Gastrocnemius medialis (tissue), 4 donors: ENCODE measurements at regions not wholly inside any gene's neighbourhood (a gene's known extent, or its start where the extent isn't known, plus 50 kb on each side); places are given as distances from the start of the nearest gene placed in this dataset.
A peak's percentile ranks its signal among the peaks of the same experiment; 100 is the strongest.

Experiments used
- ATAC-seq, 2 donors: fragments of 150-250 bp; one replicate each; pipeline ENCODE4 v1.9.1; 2016
- DNase-seq, 2 donors: peaks; one replicate each; pipeline ENCODE4 v3.0.0-alpha.2; 2019
- H3K27ac ChIP-seq, 4 donors: fragments of 200-600 bp; sonication (generic); 1 replicate in 1 of 4; 2 replicates in 3 of 4; pipeline ENCODE4 v1.5.1; 2016 to 2018; ENCODE audit warnings: mild to moderate bottlenecking in 2 of 4, moderate library complexity in 1 of 4
- H3K27me3 ChIP-seq, 3 donors: fragments of 200-600 bp; sonication (generic) in 2 of 3; 1 replicate in 1 of 3; 2 replicates in 2 of 3; pipeline versions ENCODE4 v1.5.1 to v1.6.0; 2016 to 2019; ENCODE audit warnings: mild to moderate bottlenecking in 1 of 3, moderate library complexity in 1 of 3
- H3K36me3 ChIP-seq, 2 donors: fragments of 200-600 bp; sonication (generic) in 1 of 2; one replicate each; pipeline ENCODE4 v1.5.1; 2017 to 2018
- H3K4me1 ChIP-seq, 2 donors: fragments of 200-600 bp; sonication (generic) in 1 of 2; one replicate each; pipeline ENCODE4 v1.5.1; 2016 to 2017; ENCODE audit warnings: mild to moderate bottlenecking in 2 of 2
- H3K4me3 ChIP-seq, 4 donors: fragments of 200-600 bp; sonication (generic) in 3 of 4; 1 replicate in 1 of 4; 2 replicates in 3 of 4; pipeline ENCODE4 v1.5.1; 2016 to 2019; ENCODE audit warnings: mild to moderate bottlenecking in 2 of 4
- H3K9me3 ChIP-seq, 3 donors: fragments of 200-600 bp; sonication (generic) in 2 of 3; 1 replicate in 1 of 3; 2 replicates in 2 of 3; pipeline ENCODE4 v1.5.1; 2016 to 2019
- CTCF ChIP-seq, 5 experiments: fragments of 450-650 bp in 3 of 5; fragments of 200-600 bp in 2 of 5; sonication (generic) in 2 of 5; IDR thresholded peaks in 4 of 5; conservative IDR thresholded peaks in 1 of 5; 1 replicate in 4 of 5; 2 replicates in 1 of 5; pipeline ENCODE4 v1.5.1; 2016 to 2019; ENCODE audit warnings: antibody characterized with exemption in 5 of 5, mild to moderate bottlenecking in 3 of 5, moderate library complexity in 3 of 5
- POLR2A ChIP-seq, 2 donors: fragments of 450-650 bp; IDR thresholded peaks; one replicate each; pipeline ENCODE4 v1.6.1; 2017; ENCODE audit warnings: antibody characterized with exemption in 2 of 2, mild to moderate bottlenecking in 2 of 2, moderate library complexity in 2 of 2
- in situ Hi-C, 4 donors: fragments of 200-750 bp; cut with MboI; loops; one replicate each; pipeline versions ENCODE4 v1.15.0 to v1.8.0; 2017; ENCODE audit warnings: low sequenced_read_pairs in 4 of 4
- intact Hi-C: fragments of 100-400 bp; cut with DNase I; formaldehyde crosslinking; loops from one replicate; pipeline ENCODE4 v1.15.1; 2023; ENCODE audit warnings: low total_unique reads

- no peaks in the 10 kb centered on the region for H3K9me3 ChIP-seq
- H3K4me3 ChIP-seq, result no peak overlapping the region
- H3K4me1 ChIP-seq, result no peaks in the 10 kb centered on the region
- peak overlapping the region in 3 of 4 donors; percentile 2 to 42 (median 18) for H3K27ac ChIP-seq
- in situ Hi-C loops, result no loop called here
- no peaks in the 10 kb centered on the region for H3K36me3 ChIP-seq
- DNase-seq (no peak), ATAC-seq (no peak)
- intact Hi-C loops, result no loop called here
- no peaks in the 10 kb centered on the region for H3K27me3 ChIP-seq
- TF ChIP-seq POLR2A (IDR thresholded peaks at IDR 0.05), result no peak
- no peak for TF ChIP-seq CTCF (IDR thresholded peaks at IDR 0.05 in 4 of 5, conservative IDR thresholded peaks at IDR 0.05 in 1 of 5)
These were observed 382.6 kb upstream of the JAG1 start for GRCh38 chr20:11056414-11056813.

GRCh38 chr20:11057624-11058023 lies 383.8 kb upstream of the JAG1 start:
- no peak overlapping the region for H3K4me3 ChIP-seq
- in situ Hi-C loops, result no loop called here
- TF ChIP-seq POLR2A (IDR thresholded peaks at IDR 0.05), result no peak
- no peak for TF ChIP-seq CTCF (IDR thresholded peaks at IDR 0.05 in 4 of 5, conservative IDR thresholded peaks at IDR 0.05 in 1 of 5)
- H3K4me1 ChIP-seq, result no peaks in the 10 kb centered on the region
- ATAC-seq (peak; percentile 60 to 77), DNase-seq (no peak)
- no peaks in the 10 kb centered on the region for H3K27me3 ChIP-seq
- peak overlapping the region; percentile 11 to 48 (median 40) for H3K27ac ChIP-seq
- H3K36me3 ChIP-seq, result no peaks in the 10 kb centered on the region
- intact Hi-C loops, result no loop called here
- H3K9me3 ChIP-seq, result no peaks in the 10 kb centered on the region

DNA sequence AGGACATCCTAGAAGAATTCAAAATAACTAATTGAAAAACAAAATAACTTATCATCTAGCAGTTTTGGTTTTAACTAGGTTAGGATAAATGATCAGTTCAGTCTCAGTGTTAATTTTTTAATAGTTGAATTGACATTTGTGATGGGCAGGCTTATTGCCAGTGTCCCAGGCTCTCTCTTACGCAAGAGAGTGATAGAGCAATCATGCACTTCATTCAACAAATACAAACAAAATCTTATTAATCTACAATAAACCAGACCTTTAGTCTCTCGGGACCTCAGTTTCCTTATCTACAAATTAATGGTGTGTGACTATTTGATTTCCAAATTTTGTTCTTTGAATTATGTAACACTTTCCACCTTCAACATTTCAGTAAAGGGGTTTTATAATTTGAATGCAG lies 385.9 kb upstream of the JAG1 start:
- H3K4me1 ChIP-seq, result peaks cover under 1 to 4% of the 10 kb centered on the region in 2 donors
- no peaks in the 10 kb centered on the region for H3K36me3 ChIP-seq
- TF ChIP-seq POLR2A (IDR thresholded peaks at IDR 0.05) (no peak), CTCF (IDR thresholded peaks at IDR 0.05 in 4 of 5, conservative IDR thresholded peaks at IDR 0.05 in 1 of 5) (no peak)
- no peaks in the 10 kb centered on the region for H3K9me3 ChIP-seq
- in situ Hi-C loops (no loop called here), intact Hi-C loops (no loop called here)
- DNase-seq, result no peak
- no peak overlapping the region for H3K27ac ChIP-seq
- no peaks in the 10 kb centered on the region for H3K27me3 ChIP-seq
- H3K4me3 ChIP-seq, result no peak overlapping the region
- no peak for ATAC-seq

DNA sequence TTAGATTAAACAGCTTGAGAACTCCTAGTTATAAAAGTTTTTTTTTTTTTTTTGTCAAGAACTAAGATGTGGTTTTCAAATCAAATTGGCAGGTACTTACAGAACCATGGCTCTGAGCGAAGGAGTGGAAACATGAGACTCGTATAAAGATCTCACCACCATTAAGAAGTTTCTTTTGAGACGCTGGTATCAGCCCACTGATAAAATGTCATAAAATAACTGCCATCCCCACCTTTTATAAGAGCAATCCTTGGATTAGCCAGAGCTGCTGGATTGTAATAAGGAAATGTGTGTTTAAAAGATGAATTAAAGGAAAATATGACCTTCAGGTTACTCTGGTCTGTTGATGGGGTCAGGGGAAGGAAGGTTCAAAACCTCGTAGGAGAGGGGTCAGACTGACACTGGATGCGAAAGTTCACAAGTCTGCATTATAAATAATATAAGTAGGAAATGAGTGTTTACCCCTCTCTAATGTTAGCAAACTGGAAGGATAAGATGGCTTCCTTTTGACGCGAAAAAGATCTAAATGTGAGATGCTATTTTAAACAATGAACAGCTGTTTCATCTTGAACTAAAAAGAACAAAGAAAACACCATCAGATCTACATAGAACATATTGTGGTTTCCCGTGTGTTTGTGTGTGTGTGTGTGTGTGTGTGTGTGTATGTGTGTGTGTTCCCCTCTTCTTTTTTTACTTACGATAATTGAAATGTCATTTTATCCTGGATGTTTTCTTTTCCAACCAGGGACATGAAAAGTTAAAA lies 386.8 kb upstream of the JAG1 start:
- Histone ChIP-seq H3K9me3 (no peaks in the 10 kb centered on the region), H3K4me1 (peaks cover 10 to 12% of the 10 kb centered on the region in 2 donors), H3K36me3 (no peaks in the 10 kb centered on the region), H3K27ac (no peak overlapping the region), H3K27me3 (no peaks in the 10 kb centered on the region), H3K4me3 (no peak overlapping the region)
- in situ Hi-C loops, result no loop called here
- no peak for DNase-seq
- intact Hi-C loops, result no loop called here
- no peak for ATAC-seq
- TF ChIP-seq POLR2A (IDR thresholded peaks at IDR 0.05) (no peak), CTCF (IDR thresholded peaks at IDR 0.05 in 4 of 5, conservative IDR thresholded peaks at IDR 0.05 in 1 of 5) (no peak)

DNA sequence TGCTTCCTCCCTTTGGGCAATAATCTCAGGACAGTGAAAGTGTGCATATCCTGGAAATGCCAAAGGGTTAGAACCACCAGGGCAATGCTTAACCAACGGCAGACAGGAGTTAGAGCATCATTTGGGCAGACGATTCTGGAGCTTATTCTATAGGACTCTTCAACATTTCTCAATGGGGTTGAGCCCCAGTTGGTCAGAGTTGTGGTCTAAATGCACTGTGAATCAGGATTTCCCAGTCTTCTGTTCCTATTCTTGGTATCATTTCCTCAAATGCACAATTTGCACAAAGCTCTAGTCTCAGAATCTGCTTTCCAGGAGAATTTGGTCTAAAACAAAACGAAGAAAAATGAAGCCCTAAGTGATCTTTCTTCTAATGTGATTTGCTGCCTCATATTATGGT lies 389.6 kb upstream of the JAG1 start:
- ATAC-seq (no peak), DNase-seq (no peak)
- in situ Hi-C loops (no loop called here), intact Hi-C loops (no loop called here)
- H3K36me3 ChIP-seq, result no peaks in the 10 kb centered on the region
- peaks cover 34 to 37% of the 10 kb centered on the region in 2 donors for H3K4me1 ChIP-seq
- TF ChIP-seq CTCF (IDR thresholded peaks at IDR 0.05 in 4 of 5, conservative IDR thresholded peaks at IDR 0.05 in 1 of 5), result no peak
- TF ChIP-seq POLR2A (IDR thresholded peaks at IDR 0.05), result no peak
- no peaks in the 10 kb centered on the region for H3K27me3 ChIP-seq
- H3K9me3 ChIP-seq, result no peaks in the 10 kb centered on the region
- no peak overlapping the region for H3K4me3 ChIP-seq
- no peak overlapping the region for H3K27ac ChIP-seq
